ENCODE measurements at regions not wholly inside any gene's neighbourhood (a gene's known extent, or its start where the extent isn't known, plus 50 kb on each side); places are given as distances from the start of the nearest gene placed in this dataset.

DNA sequence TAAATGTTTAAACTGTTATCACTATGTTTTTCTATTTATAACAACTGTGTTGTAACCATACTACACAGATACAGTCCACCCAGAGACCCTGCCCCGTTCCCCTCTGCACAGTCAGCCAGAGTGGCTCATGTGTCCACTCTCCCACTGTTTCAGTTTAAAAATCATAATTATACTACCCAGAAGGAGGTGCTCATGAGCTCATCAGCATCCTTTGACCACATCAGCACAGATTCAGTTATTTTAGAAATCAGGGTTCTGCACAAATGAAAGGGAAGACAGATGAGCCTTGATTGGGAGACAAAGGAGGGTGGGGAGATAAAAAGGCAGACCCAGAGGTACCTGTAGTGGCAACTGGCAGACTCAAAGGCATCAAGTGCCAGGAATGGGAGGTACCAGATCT is 124.3 kb downstream of the RCN1 start:
- DNase-seq (ENCODE audit: low read depth) = no peak
- no peaks in the 10 kb centered on the region for H3K27me3 ChIP-seq (ENCODE audit: control insufficient read depth, insufficient read depth, low read length)
- H3K36me3 ChIP-seq (ENCODE audit: control insufficient read depth, insufficient read depth, low read length) = no peaks in the 10 kb centered on the region
- ChIA-PET CTCF (no interaction called here), POLR2A (no interaction called here)
- TF ChIP-seq, protein P1, sequence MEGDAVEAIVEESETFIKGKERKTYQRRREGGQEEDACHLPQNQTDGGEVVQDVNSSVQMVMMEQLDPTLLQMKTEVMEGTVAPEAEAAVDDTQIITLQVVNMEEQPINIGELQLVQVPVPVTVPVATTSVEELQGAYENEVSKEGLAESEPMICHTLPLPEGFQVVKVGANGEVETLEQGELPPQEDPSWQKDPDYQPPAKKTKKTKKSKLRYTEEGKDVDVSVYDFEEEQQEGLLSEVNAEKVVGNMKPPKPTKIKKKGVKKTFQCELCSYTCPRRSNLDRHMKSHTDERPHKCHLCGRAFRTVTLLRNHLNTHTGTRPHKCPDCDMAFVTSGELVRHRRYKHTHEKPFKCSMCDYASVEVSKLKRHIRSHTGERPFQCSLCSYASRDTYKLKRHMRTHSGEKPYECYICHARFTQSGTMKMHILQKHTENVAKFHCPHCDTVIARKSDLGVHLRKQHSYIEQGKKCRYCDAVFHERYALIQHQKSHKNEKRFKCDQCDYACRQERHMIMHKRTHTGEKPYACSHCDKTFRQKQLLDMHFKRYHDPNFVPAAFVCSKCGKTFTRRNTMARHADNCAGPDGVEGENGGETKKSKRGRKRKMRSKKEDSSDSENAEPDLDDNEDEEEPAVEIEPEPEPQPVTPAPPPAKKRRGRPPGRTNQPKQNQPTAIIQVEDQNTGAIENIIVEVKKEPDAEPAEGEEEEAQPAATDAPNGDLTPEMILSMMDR (IDR thresholded peaks at IDR 0.05; ENCODE audit: insufficient read depth, low read depth, low read length) = no peak
- H3K4me3 ChIP-seq (ENCODE audit: low read depth, low read length) = no peak overlapping the region

GRCh38 chr11:32216749-32217148 is 125.9 kb downstream of the RCN1 start:
- no peaks in the 10 kb centered on the region for H3K36me3 ChIP-seq (ENCODE audit: control insufficient read depth, insufficient read depth, low read length)
- CTCF ChIA-PET = no interaction called here
- TF ChIP-seq, protein P1 (IDR thresholded peaks at IDR 0.05; ENCODE audit: insufficient read depth, low read depth, low read length) = no peak
- POLR2A ChIA-PET = no interaction called here
- no peaks in the 10 kb centered on the region for H3K27me3 ChIP-seq (ENCODE audit: control insufficient read depth, insufficient read depth, low read length)
- DNase-seq (ENCODE audit: low read depth) = no peak
- H3K4me3 ChIP-seq (ENCODE audit: low read depth, low read length) = no peak overlapping the region

- no peaks in the 10 kb centered on the region for H3K27me3 ChIP-seq (ENCODE audit: control insufficient read depth, insufficient read depth, low read length)
These were observed 128.4 kb downstream of the RCN1 start for GRCh38 chr11:32219320-32219719.

GRCh38 chr11:32221476-32222032 is 130.7 kb downstream of the RCN1 start:
- Histone ChIP-seq H3K36me3 (ENCODE audit: control insufficient read depth, insufficient read depth, low read length) (no peaks in the 10 kb centered on the region), H3K4me3 (ENCODE audit: low read depth, low read length) (no peak overlapping the region), H3K27me3 (ENCODE audit: control insufficient read depth, insufficient read depth, low read length) (no peaks in the 10 kb centered on the region)
- ChIA-PET CTCF (interaction anchor here (1.4 kb wide), 1 partner anchor 45 kb away, joined by 3 read pairs; no protein-coding TSS in a partner anchor), POLR2A (no interaction called here)
- TF ChIP-seq, protein P1 (IDR thresholded peaks at IDR 0.05; ENCODE audit: insufficient read depth, low read depth, low read length) = no peak
- no peak for DNase-seq (ENCODE audit: low read depth)

More at GRCh38 chr11:32219320-32219719, 128.4 kb downstream of the RCN1 start:
- no peak overlapping the region for H3K4me3 ChIP-seq (ENCODE audit: low read depth, low read length)
- DNase-seq (ENCODE audit: low read depth) = no peak
- no peaks in the 10 kb centered on the region for H3K36me3 ChIP-seq (ENCODE audit: control insufficient read depth, insufficient read depth, low read length)
- ChIA-PET POLR2A (no interaction called here), CTCF (interaction anchor here (0.6 kb wide), 1 partner anchor 42 kb away, joined by 3 read pairs; no protein-coding TSS in a partner anchor)
- TF ChIP-seq, protein P1 (IDR thresholded peaks at IDR 0.05; ENCODE audit: insufficient read depth, low read depth, low read length) = no peak

- POLR2A ChIA-PET = no interaction called here
- DNase-seq (ENCODE audit: low read depth) = no peak
- CTCF ChIA-PET = no interaction called here
- no peak overlapping the region for H3K4me3 ChIP-seq (ENCODE audit: low read depth, low read length)
- H3K27me3 ChIP-seq (ENCODE audit: control insufficient read depth, insufficient read depth, low read length) = no peaks in the 10 kb centered on the region
- no peaks in the 10 kb centered on the region for H3K36me3 ChIP-seq (ENCODE audit: control insufficient read depth, insufficient read depth, low read length)
- TF ChIP-seq, protein P1 (IDR thresholded peaks at IDR 0.05; ENCODE audit: insufficient read depth, low read depth, low read length) = no peak
These were observed 133.7 kb downstream of the RCN1 start for GRCh38 chr11:32224580-32224979.

All from BJ (cell line).